ENCODE measurements at regions not wholly inside any gene's neighbourhood (a gene's known extent, or its start where the extent isn't known, plus 50 kb on each side); places are given as distances from the start of the nearest gene placed in this dataset.

- WGBS = 48% methylated on average over 1 of the region's 1 CpG
- Histone ChIP-seq H3K9me3 (ENCODE audit: control insufficient read depth in 4 of 4, low read length in 3 of 4) (no peaks in the 10 kb centered on the region), H3K4me1 (ENCODE audit: control insufficient read depth in 4 of 4, insufficient read depth in 4 of 4, low read length in 3 of 4) (no peaks in the 10 kb centered on the region), H3K9ac (ENCODE audit: low read depth in 1 of 2, low read length in 2 of 2) (no peak overlapping the region), H3K27ac (ENCODE audit: low read depth in 1 of 2, low read length in 2 of 2) (no peak overlapping the region), H3K36me3 (ENCODE audit: control insufficient read depth in 4 of 4, insufficient read depth in 3 of 4, low read depth in 1 of 4, low read length in 3 of 4) (no peaks in the 10 kb centered on the region), H3K4me3 (ENCODE audit: low read depth in 1 of 3, low read length in 3 of 3) (no peak overlapping the region), H3K27me3 (ENCODE audit: control insufficient read depth in 4 of 4, insufficient read depth in 4 of 4, low read length in 3 of 4) (peaks cover 0 to 2% (median 0%) of the 10 kb centered on the region in 4 donors)
- no peak for DNase-seq (ENCODE audit: low spot score)
- no peak for TF ChIP-seq HNF4A (conservative IDR thresholded peaks at IDR 0.05)
- no peak for TF ChIP-seq FOXA1 (IDR thresholded peaks at IDR 0.05)
- TF ChIP-seq ATF3 (IDR thresholded peaks at IDR 0.05) = no peak
- no peak for TF ChIP-seq RXRA (IDR thresholded peaks at IDR 0.05)
- TF ChIP-seq NR2F2 (IDR thresholded peaks at IDR 0.05) = no peak
Observed at GRCh38 chr22:22159384-22159783, 85.2 kb upstream of the VPREB1 start.

GRCh38 chr22:22158965-22159364 is 85.6 kb upstream of the VPREB1 start:
- no peak for TF ChIP-seq FOXA1 (IDR thresholded peaks at IDR 0.05)
- no peak for TF ChIP-seq MAX (IDR thresholded peaks at IDR 0.05)
- no peak for TF ChIP-seq HNF4G (IDR thresholded peaks at IDR 0.05)
- no peak for TF ChIP-seq FOXA2 (IDR thresholded peaks at IDR 0.05)
- TF ChIP-seq TAF1 (conservative IDR thresholded peaks at IDR 0.05) = no peak
- TF ChIP-seq ZBTB33 (IDR thresholded peaks at IDR 0.05) = no peak
- TF ChIP-seq YY1 (IDR thresholded peaks at IDR 0.05) = no peak
- TF ChIP-seq RXRA (IDR thresholded peaks at IDR 0.05) = no peak
- TF ChIP-seq REST (IDR thresholded peaks at IDR 0.05) = no peak
- no peak for TF ChIP-seq GABPA (IDR thresholded peaks at IDR 0.05 in 1 of 2, conservative IDR thresholded peaks at IDR 0.05 in 1 of 2)
- no peak for TF ChIP-seq NR2F2 (IDR thresholded peaks at IDR 0.05)
- TF ChIP-seq CTCF (IDR thresholded peaks at IDR 0.05; ENCODE audit: low read depth, low read length, missing input control) = no peak
- no peak for TF ChIP-seq ATF3 (IDR thresholded peaks at IDR 0.05)
- no peak for TF ChIP-seq SP1 (IDR thresholded peaks at IDR 0.05)
- TF ChIP-seq JUND (IDR thresholded peaks at IDR 0.05) = no peak
- TF ChIP-seq EGR1 (IDR thresholded peaks at IDR 0.05; ENCODE audit: low read depth in 2 of 2) = no peak
- Histone ChIP-seq H3K4me3 (ENCODE audit: low read depth in 1 of 3, low read length in 3 of 3) (no peak overlapping the region), H3K9me3 (ENCODE audit: control insufficient read depth in 4 of 4, low read length in 3 of 4) (no peaks in the 10 kb centered on the region), H3K27me3 (ENCODE audit: control insufficient read depth in 4 of 4, insufficient read depth in 4 of 4, low read length in 3 of 4) (peaks cover 0 to 2% (median 0%) of the 10 kb centered on the region in 4 donors), H3K4me1 (ENCODE audit: control insufficient read depth in 4 of 4, insufficient read depth in 4 of 4, low read length in 3 of 4) (no peaks in the 10 kb centered on the region), H3K27ac (ENCODE audit: low read depth in 1 of 2, low read length in 2 of 2) (no peak overlapping the region), H3K36me3 (ENCODE audit: control insufficient read depth in 4 of 4, insufficient read depth in 3 of 4, low read depth in 1 of 4, low read length in 3 of 4) (no peaks in the 10 kb centered on the region), H3K9ac (ENCODE audit: low read depth in 1 of 2, low read length in 2 of 2) (no peak overlapping the region)
- WGBS = 30% methylated on average over 3 of the region's 3 CpGs
- no peak for DNase-seq (ENCODE audit: low spot score)
